ENCODE measurements at regions not wholly inside any gene's neighbourhood (a gene's known extent, or its start where the extent isn't known, plus 50 kb on each side); places are given as distances from the start of the nearest gene placed in this dataset.

GRCh38 chr21:15449556-15449955, 280.2 kb upstream of the USP25 start:
- no peak for TF ChIP-seq CTCF (conservative IDR thresholded peaks at IDR 0.05; ENCODE audit: low read depth, low read length)
- TF ChIP-seq EZH2 (IDR thresholded peaks at IDR 0.05; ENCODE audit: low read length, unreplicated experiment), result no peak

Data from PC-3 (cell line).